ENCODE measurements at regions not wholly inside any gene's neighbourhood (a gene's known extent, or its start where the extent isn't known, plus 50 kb on each side); places are given as distances from the start of the nearest gene placed in this dataset.

DNA sequence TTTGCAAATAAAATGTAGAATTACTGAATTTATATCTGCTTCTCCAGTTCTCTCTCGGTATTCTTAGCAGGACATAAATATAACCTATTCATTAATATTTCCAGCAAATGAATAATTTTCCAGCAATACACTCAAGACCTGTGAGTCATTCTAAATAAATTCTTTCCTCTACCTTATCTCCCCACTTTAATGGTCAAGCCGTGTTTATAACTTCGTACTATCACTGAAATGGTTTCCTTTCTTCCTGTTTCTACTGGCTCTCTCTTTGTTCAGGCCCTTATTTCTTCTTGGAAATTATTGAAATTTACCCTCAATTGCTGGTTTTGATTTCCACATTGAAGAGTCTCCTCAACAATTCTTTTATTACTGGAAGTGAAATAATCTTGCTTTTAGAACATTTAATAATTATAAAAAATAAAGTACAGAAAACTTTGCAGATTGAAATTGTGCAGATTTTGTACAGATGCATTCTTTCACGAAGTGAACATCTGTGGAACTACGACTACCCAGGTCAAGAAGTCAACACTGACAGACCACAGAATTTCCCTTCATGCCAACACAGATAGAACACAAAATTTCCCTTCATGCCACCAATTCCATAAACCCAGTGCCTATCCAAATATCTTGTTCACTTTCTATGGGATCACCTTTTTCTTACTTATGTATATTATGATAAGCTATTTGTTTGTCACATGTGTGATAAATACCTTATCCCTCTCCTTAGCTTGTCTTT, 205.7 kb downstream of the FAT4 start:
- H3K27ac Mint-ChIP-seq = no peak overlapping the region
- peaks cover 7% of the 10 kb centered on the region; the same call in 1 of the 2 replicates for H3K9me3 Mint-ChIP-seq
- no peak overlapping the region for H3K4me3 Mint-ChIP-seq
- no peak for TF ChIP-seq PREB (CRISPR knock-in tag; IDR thresholded peaks at IDR 0.05; ENCODE audit: borderline replicate concordance)
- no peak for TF ChIP-seq FOXP1 (CRISPR knock-in tag; IDR thresholded peaks at IDR 0.05; ENCODE audit: borderline replicate concordance)
- no peak for TF ChIP-seq CREB1 (CRISPR knock-in tag; IDR thresholded peaks at IDR 0.05)
- TF ChIP-seq NR1H2 (CRISPR knock-in tag; IDR thresholded peaks at IDR 0.05) = no peak
- TF ChIP-seq, protein P1, sequence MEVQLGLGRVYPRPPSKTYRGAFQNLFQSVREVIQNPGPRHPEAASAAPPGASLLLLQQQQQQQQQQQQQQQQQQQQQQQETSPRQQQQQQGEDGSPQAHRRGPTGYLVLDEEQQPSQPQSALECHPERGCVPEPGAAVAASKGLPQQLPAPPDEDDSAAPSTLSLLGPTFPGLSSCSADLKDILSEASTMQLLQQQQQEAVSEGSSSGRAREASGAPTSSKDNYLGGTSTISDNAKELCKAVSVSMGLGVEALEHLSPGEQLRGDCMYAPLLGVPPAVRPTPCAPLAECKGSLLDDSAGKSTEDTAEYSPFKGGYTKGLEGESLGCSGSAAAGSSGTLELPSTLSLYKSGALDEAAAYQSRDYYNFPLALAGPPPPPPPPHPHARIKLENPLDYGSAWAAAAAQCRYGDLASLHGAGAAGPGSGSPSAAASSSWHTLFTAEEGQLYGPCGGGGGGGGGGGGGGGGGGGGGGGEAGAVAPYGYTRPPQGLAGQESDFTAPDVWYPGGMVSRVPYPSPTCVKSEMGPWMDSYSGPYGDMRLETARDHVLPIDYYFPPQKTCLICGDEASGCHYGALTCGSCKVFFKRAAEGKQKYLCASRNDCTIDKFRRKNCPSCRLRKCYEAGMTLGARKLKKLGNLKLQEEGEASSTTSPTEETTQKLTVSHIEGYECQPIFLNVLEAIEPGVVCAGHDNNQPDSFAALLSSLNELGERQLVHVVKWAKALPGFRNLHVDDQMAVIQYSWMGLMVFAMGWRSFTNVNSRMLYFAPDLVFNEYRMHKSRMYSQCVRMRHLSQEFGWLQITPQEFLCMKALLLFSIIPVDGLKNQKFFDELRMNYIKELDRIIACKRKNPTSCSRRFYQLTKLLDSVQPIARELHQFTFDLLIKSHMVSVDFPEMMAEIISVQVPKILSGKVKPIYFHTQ (CRISPR knock-in tag; IDR thresholded peaks at IDR 0.05) = no peak
- no peak for TF ChIP-seq JAZF1 (CRISPR knock-in tag; IDR thresholded peaks at IDR 0.05)
- TF ChIP-seq ZNF416 (CRISPR knock-in tag; IDR thresholded peaks at IDR 0.05) = no peak
- no peak for TF ChIP-seq ZNF263 (CRISPR knock-in tag; IDR thresholded peaks at IDR 0.05; ENCODE audit: low read depth)
- TF ChIP-seq ATF1 (CRISPR knock-in tag; IDR thresholded peaks at IDR 0.05) = no peak
- TF ChIP-seq, protein P2, sequence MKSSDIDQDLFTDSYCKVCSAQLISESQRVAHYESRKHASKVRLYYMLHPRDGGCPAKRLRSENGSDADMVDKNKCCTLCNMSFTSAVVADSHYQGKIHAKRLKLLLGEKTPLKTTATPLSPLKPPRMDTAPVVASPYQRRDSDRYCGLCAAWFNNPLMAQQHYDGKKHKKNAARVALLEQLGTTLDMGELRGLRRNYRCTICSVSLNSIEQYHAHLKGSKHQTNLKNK (CRISPR knock-in tag; IDR thresholded peaks at IDR 0.05) = no peak
- TF ChIP-seq HMGXB4 (CRISPR knock-in tag; IDR thresholded peaks at IDR 0.05) = no peak
- no peak for TF ChIP-seq MAX (CRISPR knock-in tag; IDR thresholded peaks at IDR 0.05)
- no peak for TF ChIP-seq ZNF281 (CRISPR knock-in tag; IDR thresholded peaks at IDR 0.05)
- no peak for TF ChIP-seq IRF2 (CRISPR knock-in tag; IDR thresholded peaks at IDR 0.05; ENCODE audit: borderline replicate concordance, low read depth)
- no peak for TF ChIP-seq OVOL2 (CRISPR knock-in tag; IDR thresholded peaks at IDR 0.05; ENCODE audit: borderline replicate concordance)
- peaks cover 36% of the 10 kb centered on the region for H3K4me1 Mint-ChIP-seq
- DNase-seq (ENCODE audit: low spot score) = no peak
- ATAC-seq = no peak
- POLR2A ChIA-PET = no interaction called here
- H3K36me3 Mint-ChIP-seq = no peaks in the 10 kb centered on the region; the same call in 1 of the 2 replicates
- no peaks in the 10 kb centered on the region for H3K27me3 Mint-ChIP-seq (ENCODE audit: low read depth)
- CTCF ChIA-PET = no interaction called here

DNA sequence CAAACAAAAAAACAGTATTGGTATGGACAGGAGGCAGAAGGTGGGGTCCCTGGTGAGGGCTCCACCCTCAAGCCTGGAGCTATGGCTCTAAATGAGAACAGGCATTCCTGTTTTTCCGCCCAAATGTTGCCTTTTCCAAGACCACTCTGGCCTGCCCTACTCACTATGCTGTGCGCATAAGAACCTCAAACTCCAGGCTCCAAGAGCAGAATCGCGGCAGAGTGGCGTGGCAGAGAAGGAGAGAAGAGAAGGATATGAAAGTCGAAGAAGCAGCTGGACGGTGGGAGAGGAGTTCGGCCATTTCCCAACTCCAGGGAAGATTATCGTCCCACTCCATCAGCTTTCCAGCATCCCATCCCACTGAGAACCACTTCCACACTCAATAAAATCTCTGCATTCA, 207.8 kb downstream of the FAT4 start:
- TF ChIP-seq CREM (CRISPR knock-in tag; IDR thresholded peaks at IDR 0.05) (no peak), EMX1 (CRISPR knock-in tag; IDR thresholded peaks at IDR 0.05) (no peak), TEAD4 (CRISPR knock-in tag; IDR thresholded peaks at IDR 0.05) (no peak), TEAD1 (CRISPR knock-in tag; IDR thresholded peaks at IDR 0.05) (no peak), ZBTB21 (CRISPR knock-in tag; IDR thresholded peaks at IDR 0.05; ENCODE audit: borderline replicate concordance) (no peak), MXD4 (CRISPR knock-in tag; IDR thresholded peaks at IDR 0.05; ENCODE audit: borderline replicate concordance) (no peak), ZNF671 (CRISPR knock-in tag; IDR thresholded peaks at IDR 0.05) (no peak)
- TF ChIP-seq, protein P3, sequence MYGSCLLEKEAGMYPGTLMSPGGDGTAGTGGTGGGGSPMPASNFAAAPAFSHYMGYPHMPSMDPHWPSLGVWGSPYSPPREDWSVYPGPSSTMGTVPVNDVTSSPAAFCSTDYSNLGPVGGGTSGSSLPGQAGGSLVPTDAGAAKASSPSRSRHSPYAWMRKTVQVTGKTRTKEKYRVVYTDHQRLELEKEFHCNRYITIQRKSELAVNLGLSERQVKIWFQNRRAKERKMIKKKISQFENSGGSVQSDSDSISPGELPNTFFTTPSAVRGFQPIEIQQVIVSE (CRISPR knock-in tag; IDR thresholded peaks at IDR 0.05; ENCODE audit: borderline replicate concordance) = no peak
- H3K27me3 Mint-ChIP-seq (ENCODE audit: low read depth) = no peaks in the 10 kb centered on the region
- ChIA-PET CTCF (no interaction called here), POLR2A (no interaction called here)
- DNase-seq (ENCODE audit: low spot score) (no peak), ATAC-seq (peak; percentile 55)
- no peak overlapping the region for H3K27ac Mint-ChIP-seq
- H3K4me1 Mint-ChIP-seq = peaks cover 36% of the 10 kb centered on the region
- H3K4me3 Mint-ChIP-seq = no peak overlapping the region
- H3K9me3 Mint-ChIP-seq = no peaks in the 10 kb centered on the region
- no peaks in the 10 kb centered on the region for H3K36me3 Mint-ChIP-seq
